ENCODE measurements at regions not wholly inside any gene's neighbourhood (a gene's known extent, or its start where the extent isn't known, plus 50 kb on each side); places are given as distances from the start of the nearest gene placed in this dataset.

DNA sequence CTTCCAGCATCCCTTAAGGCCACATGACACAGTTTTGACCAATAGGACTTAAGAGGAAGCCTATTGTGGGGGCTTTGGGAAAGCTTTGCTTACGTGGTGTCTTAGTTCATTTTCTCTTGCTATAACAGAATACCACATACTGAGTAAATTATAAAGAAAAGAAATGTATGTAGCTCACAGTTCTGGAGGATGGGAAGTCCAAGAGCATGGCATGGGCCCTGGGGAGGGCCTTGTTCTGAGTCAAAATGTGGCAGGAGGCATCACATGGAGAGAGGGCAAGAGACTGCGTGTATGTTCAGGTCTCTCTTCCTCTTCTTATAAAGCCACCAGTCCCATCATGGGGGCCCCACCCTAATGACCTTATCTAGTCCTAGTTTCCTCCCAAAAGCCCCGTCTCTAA lies 68.6 kb upstream of the CPEB4 start:
- H3K36me3 ChIP-seq (ENCODE audit: control insufficient read depth, low read length): peaks cover 11% of the 10 kb centered on the region; the same call in 1 of the 2 replicates
- no peaks in the 10 kb centered on the region for H4K20me1 ChIP-seq (ENCODE audit: control insufficient read depth, insufficient read depth, low read depth, low read length)
- peak overlapping the region; percentile 95 for H3K27ac ChIP-seq (ENCODE audit: low read depth, low read length)
- no peaks in the 10 kb centered on the region for H3K27me3 ChIP-seq (ENCODE audit: control insufficient read depth, low read length)
- H3K79me2 ChIP-seq (ENCODE audit: control insufficient read depth, low read length): no peaks in the 10 kb centered on the region
- peaks cover 95% of the 10 kb centered on the region for H3K4me1 ChIP-seq (ENCODE audit: control insufficient read depth, low read length)
- TF ChIP-seq EZH2phosphoT487 (IDR thresholded peaks at IDR 0.05; ENCODE audit: borderline replicate concordance, low read length) (no peak), CTCF (IDR thresholded peaks at IDR 0.05; ENCODE audit: low read depth, low read length, poor library complexity, severe bottlenecking) (no peak)
- H3F3A ChIP-seq (ENCODE audit: control insufficient read depth, insufficient read depth): peaks cover 11% of the 10 kb centered on the region
- no peaks in the 10 kb centered on the region for H3K9me2 ChIP-seq (replicated peaks; ENCODE audit: control insufficient read depth, low read length)
- peak overlapping the region; percentile 97 for H3K4me2 ChIP-seq (ENCODE audit: low read length)
- H3K4me3 ChIP-seq (ENCODE audit: low read length): peak overlapping the region; percentile 14; the same call in 1 of the 2 replicates
- peaks cover 4% of the 10 kb centered on the region; the same call in 1 of the 2 replicates for H3K9me3 ChIP-seq (ENCODE audit: control insufficient read depth, insufficient read depth, low read length)

- H3K4me2 ChIP-seq (ENCODE audit: low read length): peak overlapping the region; percentile 20
These were observed 64.9 kb upstream of the CPEB4 start for GRCh38 chr5:173823274-173823644.

DNA sequence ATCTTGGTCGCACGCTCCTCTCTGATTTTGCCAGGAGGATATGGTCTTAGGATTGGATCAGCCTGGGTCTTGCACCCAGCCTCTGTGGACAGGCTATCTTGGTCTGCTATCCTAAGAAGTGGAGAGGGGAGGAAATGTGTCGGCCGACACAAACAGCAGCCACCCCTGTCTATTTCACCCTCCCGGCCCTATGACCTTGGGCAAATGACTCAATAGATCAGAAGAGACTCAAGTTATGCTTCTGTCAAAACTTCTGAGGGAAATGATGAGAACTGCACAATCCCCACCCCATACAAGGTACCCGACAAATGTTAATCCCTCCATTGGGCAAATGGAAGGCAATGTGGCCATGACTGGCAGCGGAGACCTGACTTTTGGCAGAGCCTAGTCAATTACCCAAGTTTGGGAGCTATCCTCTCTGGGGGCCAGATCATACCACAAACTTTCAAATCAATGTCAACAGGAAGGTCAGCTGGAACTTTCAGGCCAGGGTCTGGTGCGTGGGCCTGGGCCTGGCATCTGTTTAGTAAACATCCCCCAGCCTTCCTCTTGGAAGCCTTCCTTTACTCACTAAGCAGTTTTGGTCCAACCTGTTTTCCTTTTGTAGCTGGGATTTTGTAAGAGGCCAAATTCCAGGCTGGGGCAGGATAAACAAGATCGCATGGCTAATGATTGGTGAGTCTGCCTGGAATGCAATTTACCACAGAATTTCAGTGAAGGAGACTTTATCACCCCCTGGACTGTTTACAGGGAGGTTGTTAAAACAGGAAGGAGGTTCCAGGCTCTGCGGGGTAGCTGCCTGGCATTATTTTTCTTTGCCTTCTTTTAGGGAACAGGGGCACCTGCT lies 64.2 kb upstream of the CPEB4 start:
- Histone ChIP-seq H3K4me1 (ENCODE audit: control insufficient read depth, low read length) (peaks cover 69% of the 10 kb centered on the region), H3K79me2 (ENCODE audit: control insufficient read depth, low read length) (no peaks in the 10 kb centered on the region), H3K4me3 (ENCODE audit: low read length) (no peak overlapping the region), H3K36me3 (ENCODE audit: control insufficient read depth, low read length) (peaks cover 11% of the 10 kb centered on the region; the same call in 1 of the 2 replicates), H3K4me2 (ENCODE audit: low read length) (no peak overlapping the region), H3K9me3 (ENCODE audit: control insufficient read depth, insufficient read depth, low read length) (peaks cover 4% of the 10 kb centered on the region; the same call in 1 of the 2 replicates), H3F3A (ENCODE audit: control insufficient read depth, insufficient read depth) (peaks cover 11% of the 10 kb centered on the region), H3K9me2 (replicated peaks; ENCODE audit: control insufficient read depth, low read length) (no peaks in the 10 kb centered on the region), H3K27ac (ENCODE audit: low read depth, low read length) (no peak overlapping the region), H3K27me3 (ENCODE audit: control insufficient read depth, low read length) (no peaks in the 10 kb centered on the region), H4K20me1 (ENCODE audit: control insufficient read depth, insufficient read depth, low read depth, low read length) (no peaks in the 10 kb centered on the region)
- no peak for TF ChIP-seq EZH2phosphoT487 (IDR thresholded peaks at IDR 0.05; ENCODE audit: borderline replicate concordance, low read length)
- TF ChIP-seq CTCF (IDR thresholded peaks at IDR 0.05; ENCODE audit: low read depth, low read length, poor library complexity, severe bottlenecking): no peak

More at GRCh38 chr5:173823274-173823644, 64.9 kb upstream of the CPEB4 start:
- Histone ChIP-seq H3K36me3 (ENCODE audit: control insufficient read depth, low read length) (peaks cover 11% of the 10 kb centered on the region; the same call in 1 of the 2 replicates), H3F3A (ENCODE audit: control insufficient read depth, insufficient read depth) (peaks cover 11% of the 10 kb centered on the region), H4K20me1 (ENCODE audit: control insufficient read depth, insufficient read depth, low read depth, low read length) (no peaks in the 10 kb centered on the region), H3K4me1 (ENCODE audit: control insufficient read depth, low read length) (peaks cover 74% of the 10 kb centered on the region), H3K27me3 (ENCODE audit: control insufficient read depth, low read length) (no peaks in the 10 kb centered on the region), H3K79me2 (ENCODE audit: control insufficient read depth, low read length) (no peaks in the 10 kb centered on the region), H3K27ac (ENCODE audit: low read depth, low read length) (0 out of 2 replicates have a peak overlapping the region, but pooled peaks have one; percentile 95), H3K9me2 (replicated peaks; ENCODE audit: control insufficient read depth, low read length) (no peaks in the 10 kb centered on the region), H3K9me3 (ENCODE audit: control insufficient read depth, insufficient read depth, low read length) (peaks cover 4% of the 10 kb centered on the region; the same call in 1 of the 2 replicates), H3K4me3 (ENCODE audit: low read length) (no peak overlapping the region)
- TF ChIP-seq CTCF (IDR thresholded peaks at IDR 0.05; ENCODE audit: low read depth, low read length, poor library complexity, severe bottlenecking) (no peak), EZH2phosphoT487 (IDR thresholded peaks at IDR 0.05; ENCODE audit: borderline replicate concordance, low read length) (no peak)
